Brain microvascular endothelial cell (primary cell): ENCODE measurements at regions not wholly inside any gene's neighbourhood (a gene's known extent, or its start where the extent isn't known, plus 50 kb on each side); places are given as distances from the start of the nearest gene placed in this dataset.

Source experiments
- DNase-seq: peaks from one replicate; pipeline ENCODE4 v3.0.0-alpha.2; 2020
- H3K27ac ChIP-seq: fragments of 250-450 bp; sonication (Bioruptor Pico); 2 replicates; pipeline ENCODE4 v1.5.1; 2020; ENCODE audit warnings: mild to moderate bottlenecking, moderate library complexity
- H3K27me3 ChIP-seq: fragments of 250-450 bp; sonication (Bioruptor Pico); replicated peaks from 2 replicates; pipeline ENCODE4 v1.5.1; 2020; ENCODE audit warnings: mild to moderate bottlenecking
- H3K36me3 ChIP-seq: fragments of 250-450 bp; sonication (Bioruptor Pico); replicated peaks from 2 replicates; pipeline ENCODE4 v1.5.1; 2020; ENCODE audit warnings: mild to moderate bottlenecking
- H3K4me3 ChIP-seq: 2 replicates; pipeline ENCODE4 v1.5.1; 2011; ENCODE audit warnings: low read depth, mild to moderate bottlenecking, control low read depth, low read length, moderate library complexity
- in situ Hi-C: cut with HindIII; loops from 2 replicates; pipeline ENCODE4 v1.10.0; 2017; ENCODE audit warnings: low sequenced_read_pairs, low pct_ligation_motif_present
- TF ChIP-seq, protein P1 (sequence below): IDR thresholded peaks from 2 replicates; pipeline ENCODE4 v1.5.1; 2011; ENCODE audit warnings: low read depth, mild to moderate bottlenecking, moderate library complexity, low read length, control low read depth, inconsistent platforms; ENCODE audit errors: missing control alignments

DNA sequence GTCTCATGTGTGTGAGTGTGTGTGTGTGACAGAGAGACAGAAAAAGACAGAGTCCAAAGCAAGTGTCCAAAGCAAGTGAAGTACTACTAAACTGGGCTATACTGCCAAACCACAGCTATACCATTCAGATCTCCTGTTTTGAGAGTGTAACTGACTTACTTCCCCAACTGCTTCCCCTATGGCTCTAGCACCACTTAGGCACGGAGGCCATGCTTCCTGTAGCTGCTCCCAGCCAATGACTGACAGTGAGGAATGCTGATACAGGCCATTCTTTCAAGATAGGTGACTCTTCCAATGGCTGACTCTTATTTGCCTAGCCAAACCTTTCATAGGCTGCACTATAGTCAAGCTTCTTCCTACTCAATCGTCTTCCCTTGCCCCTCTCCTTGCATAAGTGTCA is 393.2 kb downstream of the BCAT1 start:
- TF ChIP-seq, protein P1, sequence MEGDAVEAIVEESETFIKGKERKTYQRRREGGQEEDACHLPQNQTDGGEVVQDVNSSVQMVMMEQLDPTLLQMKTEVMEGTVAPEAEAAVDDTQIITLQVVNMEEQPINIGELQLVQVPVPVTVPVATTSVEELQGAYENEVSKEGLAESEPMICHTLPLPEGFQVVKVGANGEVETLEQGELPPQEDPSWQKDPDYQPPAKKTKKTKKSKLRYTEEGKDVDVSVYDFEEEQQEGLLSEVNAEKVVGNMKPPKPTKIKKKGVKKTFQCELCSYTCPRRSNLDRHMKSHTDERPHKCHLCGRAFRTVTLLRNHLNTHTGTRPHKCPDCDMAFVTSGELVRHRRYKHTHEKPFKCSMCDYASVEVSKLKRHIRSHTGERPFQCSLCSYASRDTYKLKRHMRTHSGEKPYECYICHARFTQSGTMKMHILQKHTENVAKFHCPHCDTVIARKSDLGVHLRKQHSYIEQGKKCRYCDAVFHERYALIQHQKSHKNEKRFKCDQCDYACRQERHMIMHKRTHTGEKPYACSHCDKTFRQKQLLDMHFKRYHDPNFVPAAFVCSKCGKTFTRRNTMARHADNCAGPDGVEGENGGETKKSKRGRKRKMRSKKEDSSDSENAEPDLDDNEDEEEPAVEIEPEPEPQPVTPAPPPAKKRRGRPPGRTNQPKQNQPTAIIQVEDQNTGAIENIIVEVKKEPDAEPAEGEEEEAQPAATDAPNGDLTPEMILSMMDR, result no peak
- no peak for DNase-seq
- H3K4me3 ChIP-seq, result no peak overlapping the region
- H3K36me3 ChIP-seq, result no peaks in the 10 kb centered on the region
- H3K27ac ChIP-seq, result no peak overlapping the region
- no peaks in the 10 kb centered on the region for H3K27me3 ChIP-seq
- in situ Hi-C loops, result no loop called here

DNA sequence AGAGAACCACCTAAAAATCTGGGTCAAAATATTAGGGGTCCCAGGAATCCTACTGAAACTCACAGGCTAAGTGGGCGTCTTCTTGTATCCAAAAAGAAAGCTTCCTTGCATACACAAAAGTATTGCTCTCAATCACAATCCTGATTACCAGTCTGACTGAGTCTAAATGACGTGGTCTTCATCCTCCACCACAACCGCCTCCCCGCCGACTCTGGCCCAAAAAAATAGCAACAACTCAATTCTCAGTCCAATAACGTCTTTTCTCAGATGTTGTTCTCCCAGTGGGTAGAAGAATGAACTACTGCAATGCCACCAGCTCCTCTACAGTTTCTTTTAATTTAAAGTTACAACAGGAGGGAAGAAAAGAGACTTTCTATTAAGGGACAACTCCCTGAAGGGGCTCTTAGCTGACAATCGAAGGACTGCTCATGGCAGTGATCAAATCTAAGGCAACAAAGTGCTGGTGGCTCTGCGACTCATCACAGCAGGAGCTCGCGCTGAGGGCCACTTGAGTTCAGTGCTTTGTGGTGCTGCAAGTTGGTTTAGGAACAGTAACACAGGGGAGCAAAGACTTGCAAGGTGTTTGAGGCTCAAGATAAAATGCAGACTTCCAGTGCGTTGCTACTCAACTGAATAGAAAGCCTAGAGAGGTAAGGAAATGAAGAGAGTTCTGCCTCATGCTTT is 394.1 kb downstream of the BCAT1 start:
- TF ChIP-seq, protein P1, result no peak
- no peak for DNase-seq
- Histone ChIP-seq H3K36me3 (no peaks in the 10 kb centered on the region), H3K4me3 (no peak overlapping the region), H3K27ac (no peak overlapping the region), H3K27me3 (no peaks in the 10 kb centered on the region)
- in situ Hi-C loops, result no loop called here

DNA sequence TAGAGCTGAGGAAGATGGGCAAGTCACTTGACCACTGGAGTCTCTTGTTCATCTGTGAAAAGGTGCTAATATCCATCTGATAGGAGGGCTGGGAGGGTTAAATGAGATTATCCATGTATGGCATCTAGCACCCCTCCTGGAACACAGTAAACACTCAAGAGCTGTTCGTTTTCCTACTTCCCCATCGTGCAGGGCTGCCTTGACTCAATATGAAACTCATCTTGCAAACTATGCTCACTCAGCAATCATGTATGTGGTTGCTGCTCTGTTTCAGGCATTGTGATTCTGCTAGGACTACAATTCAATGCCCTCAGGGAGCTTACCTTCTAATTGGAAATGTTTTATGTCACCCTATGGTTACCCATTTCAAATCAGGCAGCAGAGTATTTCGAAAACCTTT is 395.6 kb downstream of the BCAT1 start:
- H3K4me3 ChIP-seq, result no peak overlapping the region
- H3K27ac ChIP-seq, result no peak overlapping the region
- DNase-seq, result no peak
- no peaks in the 10 kb centered on the region for H3K27me3 ChIP-seq
- H3K36me3 ChIP-seq, result no peaks in the 10 kb centered on the region
- TF ChIP-seq, protein P1, result no peak
- in situ Hi-C loops, result no loop called here

DNA sequence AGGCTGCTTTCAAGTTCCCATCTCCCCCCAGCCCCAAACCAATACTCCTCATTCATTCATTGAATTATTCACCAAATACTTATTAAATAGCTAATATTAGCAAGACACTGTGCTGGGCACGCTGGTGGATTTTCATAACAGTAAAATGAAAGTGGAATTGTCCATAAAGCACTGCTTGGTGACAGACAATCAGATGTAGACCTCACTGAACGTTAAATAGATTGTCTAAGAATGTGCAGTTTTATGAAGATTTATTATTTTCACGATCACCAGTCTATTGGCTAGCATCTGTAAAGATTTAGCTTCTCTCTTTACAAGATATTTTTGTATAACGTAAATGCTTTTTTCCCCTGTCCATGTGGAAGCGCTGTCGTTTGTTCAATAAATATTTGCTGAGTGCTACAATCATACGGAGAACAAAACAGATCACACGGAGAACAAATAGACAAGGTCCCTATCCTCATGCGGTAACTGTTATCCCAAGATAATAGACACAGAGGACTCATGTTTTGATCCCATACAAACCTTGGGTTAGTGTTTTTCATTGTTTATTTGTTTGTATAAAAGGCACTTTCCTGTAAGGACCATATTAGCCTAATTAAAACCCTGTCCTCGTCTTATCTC is 397.6 kb downstream of the BCAT1 start:
- TF ChIP-seq, protein P1, result no peak
- in situ Hi-C loops, result no loop called here
- no peak for DNase-seq
- no peaks in the 10 kb centered on the region for H3K36me3 ChIP-seq
- no peak overlapping the region for H3K27ac ChIP-seq
- no peaks in the 10 kb centered on the region for H3K27me3 ChIP-seq
- H3K4me3 ChIP-seq, result peak overlapping the region; percentile 12

DNA sequence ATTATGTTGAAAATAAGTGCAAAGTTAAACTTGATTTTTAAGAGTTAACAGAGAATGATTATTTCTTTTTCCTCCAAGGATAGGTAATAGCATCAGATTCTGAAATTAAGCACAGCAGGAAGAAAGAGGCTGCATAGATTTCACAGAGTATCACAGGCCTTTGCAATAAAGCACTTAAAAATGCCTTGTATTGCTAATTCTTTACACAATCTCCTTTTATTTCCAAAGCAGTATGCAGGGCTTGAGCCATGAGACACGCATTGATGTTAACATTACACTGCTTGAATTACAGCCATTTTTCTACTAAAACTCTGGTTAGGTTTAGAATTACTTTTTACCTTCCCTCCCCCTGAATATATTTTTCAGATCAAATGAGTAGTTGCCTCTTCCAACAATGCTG is 398.3 kb downstream of the BCAT1 start:
- DNase-seq, result no peak
- Histone ChIP-seq H3K36me3 (no peaks in the 10 kb centered on the region), H3K27ac (no peak overlapping the region), H3K4me3 (no peak overlapping the region), H3K27me3 (no peaks in the 10 kb centered on the region)
- TF ChIP-seq, protein P1, result no peak
- in situ Hi-C loops, result no loop called here
